HG03159 (cell line): ENCODE measurements at regions not wholly inside any gene's neighbourhood (a gene's known extent, or its start where the extent isn't known, plus 50 kb on each side); places are given as distances from the start of the nearest gene placed in this dataset.
"Not testable (repeated sequence)": the region's sequence is repeated elsewhere in the genome, so short reads cannot be mapped to it uniquely, and the experiment has no call there.

ENCODE experiments used
- ATAC-seq: cut with Tn5 transposase; IDR thresholded peaks from one replicate; pipeline ENCODE4 v1.9.1; 2021; ENCODE audit warnings: mild to moderate bottlenecking, moderate library complexity; ENCODE audit not compliant: unreplicated experiment

DNA sequence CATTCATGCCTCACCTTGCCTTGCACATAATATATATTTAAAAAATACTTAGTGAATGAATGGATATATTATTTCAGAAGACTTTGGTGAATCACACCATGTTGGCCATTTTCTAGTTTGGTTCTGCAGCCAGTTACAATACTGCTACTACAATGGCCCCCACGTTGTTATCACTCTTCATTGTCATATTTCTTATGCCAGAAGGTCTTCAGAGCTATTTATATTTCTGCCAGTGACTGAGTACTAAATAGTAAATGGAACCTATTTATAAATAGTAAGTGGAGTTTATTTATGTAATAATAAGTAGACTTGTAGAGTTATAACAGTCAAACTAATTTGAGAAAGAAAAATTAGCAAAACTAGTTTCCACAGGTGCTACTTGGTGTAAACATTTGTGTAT lies 516.6 kb upstream of the SYT4 start:
- no peak for ATAC-seq

DNA sequence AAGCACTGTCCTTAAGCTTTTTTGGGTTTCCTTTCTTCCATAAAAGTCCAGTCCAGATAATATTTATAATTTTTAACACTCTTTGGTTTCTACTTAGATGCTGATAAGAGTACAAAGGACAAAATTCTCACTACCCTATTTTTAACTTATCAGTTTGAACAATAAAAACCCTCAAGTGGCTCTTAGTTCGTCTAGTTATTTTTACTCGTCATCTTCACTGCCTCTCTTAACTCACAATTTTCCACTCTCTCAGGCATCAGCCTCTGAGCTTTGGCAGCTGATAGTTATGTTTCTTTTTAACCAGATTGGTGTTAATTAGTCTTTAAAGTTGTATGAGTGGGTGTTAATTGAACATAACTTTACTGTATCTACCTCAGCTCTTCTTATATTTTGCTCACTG lies 517.1 kb upstream of the SYT4 start:
- no peak for ATAC-seq

DNA sequence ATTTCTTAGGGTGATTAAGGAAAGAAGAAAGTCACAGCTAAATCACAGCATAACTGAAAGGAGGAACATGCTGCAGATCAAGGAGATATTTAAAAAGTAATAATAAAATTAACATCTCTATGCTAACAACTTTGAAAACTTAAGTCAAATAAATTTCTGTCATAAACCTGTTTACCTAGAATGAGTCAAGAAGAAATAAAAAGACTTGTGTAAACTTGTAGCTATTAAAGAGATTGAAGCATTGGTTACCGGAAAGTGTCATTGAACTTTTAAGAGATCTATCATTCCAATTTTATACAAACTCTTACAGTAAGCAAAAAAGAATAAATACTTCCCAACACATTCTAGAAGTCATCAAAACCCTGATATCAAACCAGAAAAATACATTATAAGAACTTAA lies 520.1 kb upstream of the SYT4 start:
- ATAC-seq: no peak

DNA sequence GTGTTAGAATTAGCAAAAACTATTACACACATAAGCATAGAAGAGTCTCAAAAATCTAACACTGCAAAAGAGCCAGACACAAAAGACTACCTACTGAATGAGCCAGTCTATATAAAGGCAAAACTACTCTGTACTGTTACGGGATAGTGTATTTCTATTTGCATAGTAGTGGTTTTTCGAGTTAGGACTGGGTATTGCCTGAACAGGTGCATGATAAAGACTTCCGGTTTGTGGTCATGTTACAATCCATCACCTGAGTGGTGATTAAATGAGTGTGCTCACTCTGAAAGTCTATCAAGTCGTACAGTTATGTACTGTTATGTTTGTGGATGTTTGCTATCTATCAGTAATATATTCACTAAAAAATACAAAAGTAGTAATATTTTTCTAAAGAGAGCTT lies 523.3 kb upstream of the SYT4 start:
- ATAC-seq: no peak

DNA sequence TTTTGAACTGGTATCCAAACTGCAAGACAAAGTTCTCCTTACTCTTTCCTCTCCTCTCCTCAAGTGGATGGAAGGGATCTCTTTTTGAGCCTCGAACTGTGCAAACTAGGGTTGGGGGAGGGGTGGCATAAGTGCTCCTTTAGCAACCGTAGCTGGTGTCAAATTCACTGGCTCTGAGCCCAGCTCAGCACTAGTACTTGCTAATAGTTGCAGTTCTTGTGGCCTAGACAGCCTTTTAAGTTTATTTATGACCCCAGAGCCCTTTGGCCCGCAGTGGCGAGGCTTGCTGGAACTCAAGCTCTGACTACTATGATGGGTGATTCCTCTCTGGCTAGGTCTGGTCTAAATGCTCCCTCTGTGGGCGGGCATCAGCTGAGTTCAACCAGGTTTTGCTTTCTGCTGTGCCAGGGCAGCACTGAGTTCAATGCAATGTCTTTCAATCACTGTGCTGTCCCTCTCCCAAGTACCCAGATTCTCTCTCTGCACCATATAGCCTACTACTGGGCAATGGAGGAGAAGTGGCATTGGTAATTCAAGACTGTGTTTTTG lies 528.4 kb upstream of the SYT4 start:
- no peak for ATAC-seq

DNA sequence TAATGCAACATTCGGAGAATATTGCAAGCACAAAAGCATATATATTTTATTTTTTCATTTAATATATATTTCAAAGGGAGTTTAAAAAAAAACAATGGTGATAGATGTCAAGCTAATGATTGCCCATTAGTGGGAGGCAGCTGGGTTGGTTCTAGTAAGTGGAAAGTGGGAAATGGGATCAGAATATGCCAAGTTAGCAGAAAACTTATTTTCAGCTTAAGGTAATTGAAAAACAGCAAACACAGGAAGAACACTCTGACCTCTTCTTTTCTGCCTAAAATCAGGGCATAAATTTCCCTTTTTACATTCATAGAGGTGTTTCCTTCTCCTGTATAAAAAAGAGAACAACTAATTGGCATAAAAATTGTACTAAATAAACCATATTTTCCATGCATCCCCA lies 535.3 kb upstream of the SYT4 start:
- ATAC-seq: no peak

DNA sequence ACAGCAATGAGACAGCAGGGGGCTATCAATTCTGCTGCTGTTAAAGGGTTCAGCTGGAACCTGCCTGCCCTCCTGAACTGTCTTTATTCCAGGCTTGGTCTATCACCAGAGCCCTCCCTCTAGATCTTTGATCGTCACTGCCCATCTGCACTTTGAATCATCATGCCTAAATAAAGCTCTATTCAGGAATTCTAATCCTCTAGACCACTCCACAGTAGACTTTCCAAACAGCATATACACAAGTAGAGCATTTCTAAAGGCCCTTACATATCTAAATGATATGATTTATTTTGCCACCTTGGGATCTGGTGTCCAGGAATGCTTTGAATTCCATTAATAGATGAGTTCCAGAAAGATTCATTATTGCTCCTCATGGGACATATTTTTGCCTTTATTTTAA lies 542.1 kb upstream of the SYT4 start:
- ATAC-seq: no peak

DNA sequence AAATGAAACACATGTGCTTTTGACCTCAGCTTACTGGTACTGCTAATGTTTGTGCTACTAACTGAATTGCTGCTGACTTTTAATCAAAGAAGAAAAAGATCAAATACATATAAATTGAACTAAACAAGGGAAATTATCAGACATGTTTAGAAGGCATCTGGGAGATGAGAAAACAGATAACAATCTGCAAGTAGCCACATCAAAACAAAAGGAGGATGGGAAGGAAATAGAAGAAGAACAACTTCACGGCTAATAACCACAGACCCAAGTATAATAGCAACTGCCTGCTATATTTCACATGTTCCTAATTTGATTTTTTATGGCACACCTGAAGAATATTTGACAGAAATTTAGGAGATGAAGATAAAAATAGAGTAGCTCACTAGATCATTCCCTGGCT lies 542.6 kb upstream of the SYT4 start:
- no peak for ATAC-seq

DNA sequence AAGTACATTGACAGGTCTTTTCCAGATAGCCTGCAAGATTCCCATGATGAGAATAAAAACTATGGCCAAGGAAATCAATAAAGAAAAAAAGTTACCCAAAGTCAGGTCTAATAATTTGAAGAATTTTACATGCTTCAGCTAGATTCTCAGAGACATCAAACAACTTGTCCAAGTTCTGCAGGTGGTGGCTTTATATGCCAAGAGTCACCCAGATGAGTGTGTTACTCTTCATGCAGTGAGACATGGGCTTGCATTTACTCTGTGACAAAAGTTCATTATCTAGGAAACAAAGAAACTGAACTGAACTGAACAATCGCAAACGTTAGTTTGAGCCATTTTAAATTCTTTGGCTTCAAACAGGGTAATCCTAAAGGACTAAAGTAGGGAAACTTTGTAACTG lies 548.5 kb upstream of the SYT4 start:
- no peak for ATAC-seq

DNA sequence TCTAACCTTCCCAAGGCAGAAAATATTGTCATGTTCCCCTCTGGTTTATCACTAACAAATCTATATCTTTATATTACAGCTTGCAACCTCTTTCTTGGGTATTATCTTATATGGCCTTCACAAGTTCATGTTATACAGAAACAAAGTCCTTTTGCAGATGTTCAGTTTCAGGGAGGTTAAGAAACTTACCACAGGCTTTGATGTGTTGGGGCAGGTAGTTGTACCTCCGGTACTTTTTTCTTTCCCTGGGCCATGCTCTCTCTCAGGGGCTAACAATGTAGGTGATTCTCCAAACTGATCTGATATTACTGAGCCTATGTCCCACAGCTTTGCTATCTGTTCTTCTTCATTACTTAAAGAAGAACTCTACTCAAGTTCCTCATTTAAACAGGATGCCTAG lies 548.9 kb upstream of the SYT4 start:
- no peak for ATAC-seq

DNA sequence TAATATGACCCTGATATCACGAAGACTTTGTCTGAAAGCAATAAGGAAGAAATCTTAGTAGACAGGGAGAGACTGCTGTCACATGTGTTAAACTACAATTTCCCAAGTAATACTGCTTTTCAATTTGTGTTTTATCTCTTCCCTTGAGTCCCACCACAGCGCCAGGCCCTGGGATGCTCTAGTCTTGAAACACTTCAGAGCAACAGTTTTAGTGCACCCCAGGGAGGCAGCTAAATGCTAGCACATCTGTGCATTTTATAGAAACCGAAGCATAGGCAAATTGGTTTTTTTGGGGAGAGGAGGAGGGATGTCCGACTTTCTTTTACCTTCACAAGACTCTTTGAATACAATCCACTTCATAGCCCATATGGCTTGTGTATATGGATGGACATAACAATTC lies 550.0 kb upstream of the SYT4 start:
- ATAC-seq: no peak

DNA sequence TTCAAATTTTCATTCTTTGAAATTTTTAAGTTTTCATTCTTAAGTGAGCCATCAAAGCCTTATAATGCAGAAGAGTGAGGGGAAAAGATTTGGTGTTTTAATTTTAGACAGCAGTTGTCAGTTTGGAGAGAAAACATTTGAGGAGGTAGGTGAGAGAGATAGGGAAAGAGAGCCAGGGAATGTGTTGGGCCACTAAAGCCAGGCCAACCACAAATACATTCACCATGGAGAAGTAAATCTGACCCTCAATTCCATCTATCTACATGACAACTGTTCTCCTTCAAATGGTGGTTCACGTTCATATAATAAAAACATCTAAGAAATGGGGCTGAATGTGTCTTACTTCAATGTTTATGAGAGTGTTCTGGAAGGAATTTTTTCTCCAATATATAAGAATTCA lies 553.0 kb upstream of the SYT4 start:
- ATAC-seq: no peak

DNA sequence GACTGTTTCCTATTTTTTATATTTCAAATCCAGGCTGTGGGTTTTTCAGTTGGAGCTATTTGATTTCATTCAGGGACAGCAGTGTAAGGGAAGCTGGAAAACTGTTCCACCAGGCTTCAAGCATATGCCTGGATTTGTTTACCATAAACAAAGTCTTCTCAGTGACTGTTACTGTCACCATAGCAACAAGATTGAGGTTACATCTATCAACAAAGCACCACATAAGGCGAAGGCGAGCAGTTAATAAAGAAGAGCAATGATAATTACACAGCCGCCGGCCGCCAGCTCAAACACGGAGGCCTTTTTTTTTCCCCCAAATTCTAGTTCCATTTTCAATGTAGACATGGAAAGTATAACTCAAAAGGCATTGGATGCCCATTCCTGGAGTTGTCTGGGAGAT lies 553.7 kb upstream of the SYT4 start:
- no peak for ATAC-seq

DNA sequence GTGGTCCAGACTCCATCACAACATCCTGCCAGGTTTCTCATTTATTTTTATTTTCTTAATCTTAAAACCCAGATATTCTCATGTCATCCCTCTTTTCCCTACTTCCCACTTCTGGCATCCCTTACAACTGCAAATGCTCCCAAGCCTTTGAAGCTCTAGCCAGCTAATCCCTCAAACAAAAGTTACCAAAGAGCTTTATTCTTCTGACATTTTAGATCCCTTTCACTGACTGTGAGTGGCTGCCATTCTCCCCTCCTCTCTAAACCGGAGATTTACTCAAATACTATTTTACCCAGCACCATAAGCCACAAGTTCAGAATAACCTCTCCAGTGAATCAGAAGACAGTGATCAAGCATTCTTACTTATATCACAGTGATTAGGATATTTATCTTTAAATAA lies 569.0 kb upstream of the SYT4 start:
- no peak for ATAC-seq

DNA sequence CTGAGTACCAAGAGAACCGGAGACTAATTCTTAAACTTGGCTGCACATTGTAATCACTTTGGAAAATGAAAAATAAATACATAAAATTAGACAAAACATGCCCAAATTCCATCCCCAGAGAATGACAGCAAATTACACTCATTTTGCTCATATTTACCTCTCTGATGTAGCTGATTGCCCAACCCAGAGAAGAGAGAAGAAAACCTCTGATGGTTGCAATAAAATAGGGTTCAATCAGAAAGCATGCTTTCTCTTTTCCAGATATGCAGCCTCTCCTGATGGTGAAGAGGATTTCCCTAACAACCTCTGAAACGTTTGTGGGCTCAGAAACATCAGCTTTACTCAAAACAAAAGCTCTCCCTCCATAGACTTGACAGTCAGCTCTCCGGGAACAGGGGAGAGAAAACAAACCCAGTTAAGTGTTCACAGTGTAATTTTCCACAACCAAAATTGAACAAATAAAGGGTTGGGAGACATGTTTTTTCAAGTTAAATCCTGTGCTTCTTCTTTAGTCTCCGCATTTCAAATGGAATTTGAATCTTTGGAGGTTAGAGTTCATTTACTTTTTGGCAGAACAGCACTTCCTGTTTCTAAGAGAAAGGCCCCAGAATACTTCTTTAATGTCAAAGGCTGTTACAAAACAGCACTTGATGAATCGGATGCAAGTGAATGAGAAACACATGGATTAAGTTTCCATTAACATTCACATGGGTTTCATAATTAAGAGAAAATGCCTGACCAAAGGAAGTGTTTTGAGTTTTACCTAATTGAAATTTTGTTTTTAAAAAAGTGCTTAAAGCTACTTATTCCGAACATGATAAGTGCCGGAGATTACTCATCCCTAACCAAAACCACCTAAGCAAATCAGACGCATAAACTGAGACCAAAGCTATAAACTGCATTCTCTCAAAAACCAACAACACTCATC lies 570.1 kb upstream of the SYT4 start:
- no peak for ATAC-seq

DNA sequence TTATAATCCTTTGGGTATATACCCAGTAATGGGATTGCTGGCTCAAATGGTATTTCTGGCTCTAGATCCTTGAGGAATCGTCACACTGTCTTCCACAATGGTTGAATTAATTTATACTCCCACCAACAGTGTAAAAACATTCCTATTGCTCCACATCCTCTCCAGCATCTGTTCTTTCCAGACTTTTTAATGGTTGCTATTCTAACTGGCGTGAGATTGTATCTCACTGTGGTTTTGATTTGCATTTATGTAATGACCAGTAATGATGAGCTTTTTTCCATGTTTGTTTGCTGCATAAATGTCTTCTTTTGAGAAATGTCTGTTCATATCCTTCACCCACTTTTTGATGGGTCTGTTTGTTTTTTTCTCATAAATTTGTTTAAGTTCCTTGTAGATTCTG lies 572.5 kb upstream of the SYT4 start:
- not testable (repeated sequence) for ATAC-seq

DNA sequence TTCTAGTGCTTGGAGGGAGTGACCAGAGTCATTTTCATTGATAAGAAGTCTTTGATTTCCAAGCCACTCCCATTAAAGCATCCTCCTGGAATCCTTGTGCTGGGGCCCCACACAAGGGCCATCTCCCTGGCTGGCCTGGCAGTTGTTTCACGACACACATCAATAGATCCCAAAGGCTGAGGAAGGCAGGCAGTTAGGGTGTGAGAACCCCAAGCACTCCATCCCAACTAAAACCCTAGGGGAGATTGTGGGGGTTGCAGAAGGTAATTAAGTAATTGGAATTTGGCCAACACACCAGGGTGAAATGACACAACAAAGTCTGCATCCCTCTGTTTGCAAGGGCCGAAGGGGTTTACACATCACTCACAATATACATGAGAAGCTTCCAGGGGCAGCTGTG lies 578.1 kb upstream of the SYT4 start:
- no peak for ATAC-seq

DNA sequence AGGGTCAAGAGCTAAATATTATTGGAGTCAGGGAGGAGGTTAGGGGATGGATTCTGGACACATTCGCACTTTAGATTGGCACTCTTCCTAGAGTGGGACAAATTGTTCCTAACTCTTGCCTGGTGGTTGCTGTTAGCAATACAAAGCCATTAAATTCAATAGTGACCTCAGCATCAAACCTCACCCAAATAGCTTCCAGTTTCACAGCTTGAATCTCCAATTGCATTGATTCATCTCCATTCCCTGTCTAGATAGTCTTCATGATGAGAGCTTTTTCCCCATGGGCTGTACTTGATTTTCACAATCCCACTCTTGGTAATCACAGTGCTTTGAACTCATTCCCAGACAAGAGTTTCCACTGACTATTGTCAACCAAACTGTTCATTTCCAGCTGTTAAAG lies 585.9 kb upstream of the SYT4 start:
- no peak for ATAC-seq

DNA sequence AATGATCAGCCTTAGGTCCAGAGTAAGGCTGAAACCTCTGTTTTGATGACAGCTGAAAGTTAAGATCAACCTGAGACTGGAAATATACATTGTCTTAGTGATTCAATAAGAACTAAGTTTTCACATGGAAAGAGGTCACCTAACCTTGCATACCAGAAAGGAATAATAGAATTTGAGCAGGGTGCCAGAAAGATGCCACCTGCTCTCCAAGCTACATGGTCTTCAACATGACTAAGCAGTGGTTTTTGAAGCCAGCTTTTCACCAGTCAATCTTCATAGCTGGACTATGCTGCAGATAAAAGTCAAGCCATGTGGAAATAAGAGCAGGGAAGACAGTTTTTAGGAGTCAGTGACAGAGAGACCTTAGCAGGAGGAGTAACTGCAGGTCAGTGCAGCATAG lies 589.4 kb upstream of the SYT4 start:
- no peak for ATAC-seq

DNA sequence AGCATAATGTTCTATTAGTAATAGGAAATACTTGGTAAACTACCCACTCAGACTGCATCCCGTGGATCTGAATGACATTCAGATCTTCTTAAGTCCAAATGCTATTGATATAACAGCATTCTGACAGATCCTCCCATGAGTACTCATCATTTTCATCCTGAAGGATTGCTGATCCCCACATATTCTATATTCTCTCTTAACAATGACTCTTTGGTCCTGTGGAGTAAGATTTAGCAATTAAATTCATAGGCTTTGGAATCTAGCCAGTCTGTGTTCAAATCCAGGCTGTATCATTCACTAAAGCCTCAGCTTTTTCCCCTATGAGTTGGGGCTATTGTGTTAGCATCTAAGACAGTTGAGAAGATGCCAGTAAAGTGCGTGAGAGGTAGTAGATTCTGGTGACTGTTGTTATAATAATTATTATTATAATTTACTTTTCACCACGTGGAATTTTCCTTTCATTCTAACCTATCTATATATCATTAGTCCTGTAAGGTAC lies 591.3 kb upstream of the SYT4 start:
- ATAC-seq: no peak

DNA sequence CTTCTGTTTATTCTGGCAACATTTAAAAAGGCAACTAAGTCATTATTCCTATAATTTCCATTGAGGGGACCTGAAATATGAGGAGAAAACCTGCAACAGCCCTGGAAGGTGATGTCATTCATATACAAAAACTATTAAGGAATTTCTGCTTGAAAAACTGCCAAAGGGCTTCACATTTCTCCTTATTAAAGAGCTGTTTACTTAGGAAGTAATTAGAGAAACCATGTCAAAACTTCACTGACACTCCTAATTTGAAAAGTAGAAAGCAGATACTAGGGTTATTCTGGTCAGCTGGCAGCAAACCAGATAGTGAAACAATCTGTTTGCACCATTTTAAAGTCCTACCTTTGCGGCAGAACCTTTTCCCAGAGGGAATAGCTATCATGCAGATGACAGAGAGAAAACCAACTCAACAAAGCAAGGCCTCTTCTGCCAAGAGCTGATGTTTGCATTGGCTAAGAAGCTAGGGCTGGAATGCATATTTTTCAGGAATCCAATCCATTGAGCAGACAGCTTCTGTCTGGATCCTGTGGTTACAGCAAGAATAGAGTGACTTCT lies 592.2 kb upstream of the SYT4 start:
- no peak for ATAC-seq

DNA sequence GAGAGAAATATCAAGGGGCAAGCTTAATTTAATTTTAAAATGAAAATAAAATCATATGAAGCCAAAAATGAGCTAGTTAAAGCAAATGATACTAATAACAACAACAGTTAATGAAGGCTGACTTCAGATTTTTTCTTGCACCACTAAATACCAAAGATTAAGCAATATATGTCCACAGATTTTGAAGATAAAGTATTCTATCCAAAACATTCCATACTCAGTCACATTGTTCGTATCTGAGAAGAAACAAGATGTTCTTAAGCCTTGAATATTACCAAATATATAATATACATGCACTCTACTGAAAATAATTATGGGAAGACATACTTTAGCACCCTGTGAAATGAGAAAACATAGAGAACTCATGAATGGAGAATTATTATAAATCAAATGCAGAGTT lies 593.3 kb upstream of the SYT4 start:
- ATAC-seq: no peak
